GM21576 (cell line): ENCODE measurements at regions not wholly inside any gene's neighbourhood (a gene's known extent, or its start where the extent isn't known, plus 50 kb on each side); places are given as distances from the start of the nearest gene placed in this dataset.
"Not testable (repeated sequence)": the region's sequence is repeated elsewhere in the genome, so short reads cannot be mapped to it uniquely, and the experiment has no call there.

Source experiments
- ATAC-seq: cut with Tn5 transposase; IDR thresholded peaks from one replicate; pipeline ENCODE4 v1.9.1; 2021; ENCODE audit warnings: mild to moderate bottlenecking, moderate library complexity; ENCODE audit not compliant: unreplicated experiment

DNA sequence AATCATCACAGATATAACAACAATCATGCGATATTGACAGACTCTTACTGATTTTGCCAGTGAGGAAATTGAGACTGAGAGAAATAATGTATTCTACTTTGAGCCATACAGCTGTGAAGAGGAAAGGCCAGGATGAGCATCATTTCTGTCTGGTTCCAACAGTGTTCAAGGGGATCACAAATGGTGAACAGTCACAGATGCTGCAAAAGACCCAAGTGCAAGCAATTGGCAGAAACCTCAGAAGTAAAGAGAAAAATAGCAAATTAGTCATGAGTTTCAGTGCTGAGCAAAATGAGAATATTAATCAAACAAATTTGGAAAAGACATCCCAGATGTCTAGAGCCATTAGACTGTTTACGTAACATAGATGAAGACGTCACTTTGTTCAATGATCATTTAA lies 114.1 kb downstream of the RAB38 start:
- no peak for ATAC-seq

- ATAC-seq, result no peak
Measured at GRCh38 chr11:88059326-88059725, 115.9 kb downstream of the RAB38 start.

DNA sequence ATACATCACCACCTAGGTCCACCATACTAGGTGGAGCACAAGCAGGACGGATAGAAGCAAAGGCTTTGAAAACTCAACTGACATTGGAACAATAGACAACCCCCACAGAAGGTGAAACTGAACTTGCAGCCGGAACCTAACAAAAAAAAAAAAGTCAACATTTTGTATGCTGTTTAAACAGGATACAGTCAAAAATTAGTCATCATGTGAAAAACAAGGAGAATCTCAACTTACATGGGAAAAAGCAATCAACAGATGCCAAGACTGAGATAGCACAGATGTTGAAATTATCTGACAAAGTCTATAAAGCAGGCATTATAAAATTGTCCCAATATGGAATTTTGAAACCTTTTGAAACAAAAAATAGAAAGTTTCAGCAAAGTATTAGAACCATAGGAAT lies 123.8 kb downstream of the RAB38 start:
- ATAC-seq, result no peak

DNA sequence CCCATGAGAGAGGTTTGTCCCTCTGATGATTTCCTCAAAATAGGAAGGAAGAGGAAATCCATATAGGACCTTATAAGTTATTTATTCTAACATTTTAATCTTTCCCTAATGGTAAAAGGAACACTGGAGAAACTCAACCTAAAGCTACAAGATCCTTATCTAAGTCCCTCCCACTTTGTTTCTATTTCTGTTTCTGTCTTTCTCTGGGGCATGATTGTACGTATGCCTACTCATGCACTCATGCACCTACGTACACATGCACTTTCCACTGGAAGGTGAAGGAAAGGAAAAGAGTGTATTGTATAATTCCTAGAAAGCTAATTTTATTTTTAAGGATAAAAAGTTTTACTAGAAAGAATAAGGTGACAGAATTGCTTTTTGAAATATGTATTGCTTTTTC lies 125.0 kb downstream of the RAB38 start:
- ATAC-seq, result no peak

- ATAC-seq, result not testable (repeated sequence)
Measured at GRCh38 chr11:88045288-88045687, 130.0 kb downstream of the RAB38 start.

DNA sequence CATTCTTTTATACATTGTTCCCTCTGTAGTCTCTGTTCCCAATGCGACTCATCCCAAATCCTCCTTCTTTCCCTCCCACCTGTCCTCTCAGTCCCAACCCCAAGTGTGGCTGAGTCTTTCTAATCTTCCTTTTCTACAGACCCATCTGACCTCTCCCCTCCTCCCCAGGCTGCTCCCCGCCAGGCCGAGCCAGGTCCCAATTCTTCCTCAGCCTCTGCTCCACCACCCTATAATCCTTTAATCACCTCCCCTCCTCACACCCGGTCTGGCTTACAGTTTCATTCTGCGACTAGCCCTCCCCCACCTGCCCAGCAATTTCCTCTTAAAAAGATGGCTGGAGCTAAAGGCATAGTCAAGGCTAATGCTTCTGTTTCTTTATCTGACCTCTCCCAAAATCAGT lies 130.6 kb downstream of the RAB38 start:
- not testable (repeated sequence) for ATAC-seq

DNA sequence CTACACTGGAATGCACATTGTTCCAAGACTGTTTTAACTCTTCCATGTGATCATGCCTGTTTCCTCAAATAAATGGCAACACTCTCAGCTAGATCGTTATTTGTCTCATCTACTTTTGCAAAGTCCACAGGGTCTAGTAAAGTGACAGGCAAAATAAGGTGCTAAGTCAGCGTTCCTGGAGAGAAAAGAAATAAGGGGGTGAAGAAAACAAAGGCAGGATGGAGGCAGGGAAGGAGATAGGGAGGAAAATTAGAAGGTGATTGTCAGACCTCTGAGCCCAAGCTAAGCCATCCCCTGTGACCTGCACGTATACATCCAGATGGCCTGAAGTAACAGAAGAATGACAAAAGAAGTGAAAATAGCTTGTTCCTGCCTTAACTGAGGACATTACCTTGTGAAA lies 132.1 kb downstream of the RAB38 start:
- no peak for ATAC-seq

DNA sequence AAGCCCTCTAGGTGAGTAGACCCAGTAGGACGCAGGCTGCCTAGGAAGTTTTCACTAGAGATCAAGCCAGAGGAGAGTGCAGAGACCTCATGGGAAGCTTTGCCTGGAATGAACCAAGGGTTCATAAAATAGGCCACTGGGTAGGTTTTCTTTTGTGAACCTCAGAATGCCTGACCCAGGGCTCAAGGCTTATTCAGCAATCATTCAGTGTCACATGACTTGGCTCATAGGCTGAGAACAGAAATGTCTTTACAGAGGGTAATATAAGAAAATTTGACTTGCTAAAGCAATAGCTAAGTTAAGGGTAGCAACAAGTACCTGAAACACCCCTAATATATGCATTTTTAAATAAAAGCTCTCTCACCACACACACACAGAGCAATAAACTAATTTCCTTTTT lies 132.6 kb downstream of the RAB38 start:
- ATAC-seq, result no peak

GRCh38 chr11:88042238-88042637 lies 133.0 kb downstream of the RAB38 start:
- ATAC-seq, result no peak

DNA sequence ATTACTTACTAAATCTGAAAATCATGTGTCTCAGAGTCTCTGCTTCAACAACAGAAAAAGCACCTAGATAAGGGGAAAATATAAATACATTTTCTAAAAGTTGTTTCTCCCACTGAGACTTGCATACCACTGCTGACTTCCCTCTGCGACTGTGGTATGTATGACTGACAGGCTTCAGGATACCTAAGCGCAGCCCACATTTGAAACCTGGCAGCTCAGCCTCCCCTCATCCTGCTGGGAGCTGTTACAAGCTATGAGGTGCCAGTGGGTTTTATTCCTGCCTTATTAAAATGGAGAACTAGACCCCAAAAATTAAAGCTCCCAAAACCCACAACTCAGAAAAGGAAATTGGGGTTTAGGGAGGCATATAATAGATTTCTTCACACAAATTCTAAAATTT lies 133.6 kb downstream of the RAB38 start:
- ATAC-seq, result no peak

DNA sequence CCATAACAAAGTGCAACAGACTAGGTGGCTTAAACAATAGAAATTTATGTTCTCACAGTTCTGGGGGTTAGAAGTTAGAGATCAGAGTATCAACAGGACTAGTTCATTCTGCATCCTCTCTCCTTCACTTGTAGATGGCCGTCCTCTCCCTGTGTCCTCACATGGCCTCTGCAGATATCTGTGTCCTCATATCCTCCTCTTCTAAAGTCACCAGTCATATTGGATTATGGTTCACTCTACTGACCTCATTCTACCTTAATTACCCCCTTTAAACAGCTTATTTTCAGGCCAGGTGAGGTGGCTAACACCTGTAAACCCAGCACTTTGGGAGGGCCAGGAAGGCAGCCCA lies 135.1 kb downstream of the RAB38 start:
- no peak for ATAC-seq

GRCh38 chr11:88039476-88040147 lies 135.6 kb downstream of the RAB38 start:
- ATAC-seq, result no peak

DNA sequence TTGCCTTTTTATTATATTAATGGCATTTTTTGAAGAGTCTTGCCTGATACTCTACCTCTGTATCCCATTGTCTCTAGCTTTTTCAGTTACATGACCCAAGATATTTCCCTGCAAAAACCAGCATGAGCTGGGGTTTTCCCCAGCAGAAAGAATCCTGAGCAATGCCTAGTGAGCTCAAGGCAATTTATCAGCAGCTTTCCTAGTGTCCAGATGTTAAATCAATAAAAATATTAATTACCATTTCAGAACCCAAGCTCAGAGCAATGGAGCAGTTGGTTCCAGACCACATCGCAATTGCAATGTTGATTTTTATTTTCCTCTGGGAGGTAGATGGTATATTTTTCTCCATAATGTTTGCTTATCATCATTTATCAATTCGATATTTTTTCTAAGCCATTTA lies 137.2 kb downstream of the RAB38 start:
- ATAC-seq, result no peak

DNA sequence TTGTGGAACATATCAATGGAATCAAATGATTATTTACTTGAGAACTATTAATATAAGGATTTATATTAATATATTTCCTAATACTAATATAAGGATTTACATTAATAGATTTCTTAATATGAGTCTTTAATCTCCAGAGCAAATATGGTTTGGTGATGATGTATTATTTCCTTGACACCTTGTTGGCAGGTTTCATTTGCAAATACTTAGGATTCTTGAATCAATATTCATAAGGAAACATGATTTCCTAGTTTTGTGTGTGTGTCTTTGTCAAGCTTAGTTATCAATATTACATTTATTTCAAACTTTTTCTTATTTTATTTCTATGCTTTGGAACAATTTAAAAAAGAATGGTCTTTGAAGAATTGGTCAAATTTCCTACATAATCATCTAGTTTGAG lies 138.5 kb downstream of the RAB38 start:
- ATAC-seq, result no peak

DNA sequence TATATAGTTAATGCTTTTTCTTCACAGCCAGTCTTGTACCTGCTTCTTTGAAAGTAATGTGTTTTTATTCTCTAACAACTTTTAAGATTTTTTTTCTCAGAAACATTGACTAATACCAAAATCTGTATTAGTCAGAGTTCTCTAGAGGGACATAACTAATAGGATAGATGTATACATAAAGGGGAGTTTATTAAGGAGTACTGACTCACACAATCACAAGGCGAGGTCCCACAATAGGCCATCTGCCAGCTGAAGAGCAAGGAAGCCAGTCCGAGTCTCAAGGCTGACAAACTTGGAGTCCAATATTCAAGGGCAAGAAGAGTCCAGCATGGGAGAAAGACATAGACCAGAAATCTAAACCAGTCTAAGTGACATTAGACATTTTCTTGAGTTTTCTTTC lies 140.0 kb downstream of the RAB38 start:
- ATAC-seq, result no peak

GRCh38 chr11:88017666-88018065 lies 157.6 kb downstream of the RAB38 start:
- no peak for ATAC-seq

- ATAC-seq, result peak; percentile 92
Measured at GRCh38 chr11:88016392-88017170, 158.7 kb downstream of the RAB38 start.

- ATAC-seq, result no peak
Measured at GRCh38 chr11:88015170-88015569, 160.1 kb downstream of the RAB38 start.

GRCh38 chr11:88013508-88014065 lies 161.7 kb downstream of the RAB38 start:
- no peak for ATAC-seq

- no peak for ATAC-seq
Measured at GRCh38 chr11:88012456-88012855, 162.8 kb downstream of the RAB38 start.

DNA sequence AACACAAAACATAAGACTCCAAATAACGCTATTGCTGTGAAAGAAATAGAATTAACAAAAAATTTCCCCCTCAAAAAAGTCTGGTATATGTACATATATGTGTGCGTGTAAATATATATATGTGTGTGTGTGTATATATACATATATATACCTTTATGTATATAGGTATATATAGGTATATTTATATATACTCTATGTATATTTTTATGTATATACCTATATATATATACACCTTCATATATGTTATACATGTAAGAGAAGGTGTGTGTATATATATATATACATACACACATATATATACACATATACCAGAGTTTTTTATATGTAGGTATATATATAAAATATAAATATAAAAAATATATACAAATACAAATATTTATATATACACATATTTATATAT lies 199.2 kb downstream of the RAB38 start:
- no peak for ATAC-seq

- ATAC-seq, result no peak
Measured at GRCh38 chr11:87974797-87975196, 200.4 kb downstream of the RAB38 start.
